Keratinocyte (primary cell): ENCODE measurements at regions not wholly inside any gene's neighbourhood (a gene's known extent, or its start where the extent isn't known, plus 50 kb on each side); places are given as distances from the start of the nearest gene placed in this dataset.

Experiments used
- DNase-seq: peaks from one replicate; pipeline ENCODE4 v3.0.0-alpha.2; 2011; ENCODE audit warnings: low read depth, missing footprints, low spot score
- FAIRE-seq: peaks from 2 replicates; lab custom pipeline; 2011; peaks lifted over from hg19 to GRCh38; lab: Jason Lieb, UNC
- H2AFZ ChIP-seq: 2 replicates; pipeline ENCODE4 v1.6.0; 2012; ENCODE audit warnings: low read length, control low read depth, inconsistent platforms; ENCODE audit not compliant: control insufficient read depth
- H3K27ac ChIP-seq: 2 replicates; pipeline ENCODE4 v1.5.1; 2011; ENCODE audit warnings: low read length; ENCODE audit not compliant: control insufficient read depth, insufficient read depth
- H3K27me3 ChIP-seq: 3 replicates; pipeline ENCODE4 v1.6.0; 2011; ENCODE audit warnings: low read length; ENCODE audit not compliant: control insufficient read depth, insufficient read depth; ENCODE audit errors: extremely low read depth
- H3K36me3 ChIP-seq, 2 experiments: 2 replicates in 1 of 2; 3 replicates in 1 of 2; pipeline ENCODE4 v1.5.1; 2011; ENCODE audit warnings: low read length in 2 of 2, mild to moderate bottlenecking in 1 of 2; ENCODE audit not compliant: control insufficient read depth in 2 of 2, insufficient read depth in 2 of 2; ENCODE audit errors: extremely low read depth in 1 of 2
- H3K4me1 ChIP-seq: 3 replicates; pipeline ENCODE4 v1.5.1; 2011; ENCODE audit warnings: low read length; ENCODE audit not compliant: control insufficient read depth, insufficient read depth; ENCODE audit errors: extremely low read depth
- H3K4me2 ChIP-seq: 3 replicates; pipeline ENCODE4 v1.6.0; 2011; ENCODE audit warnings: low read depth, low read length; ENCODE audit not compliant: control insufficient read depth, insufficient read depth; ENCODE audit errors: extremely low read depth
- H3K4me3 ChIP-seq, 3 experiments: fragments of 200-600 bp in 1 of 3; sonication (generic) in 1 of 3; 2 replicates in 2 of 3; 3 replicates in 1 of 3; pipeline ENCODE4 v1.5.1; 2011 to 2016; ENCODE audit warnings: low read length in 3 of 3, mild to moderate bottlenecking in 3 of 3, control low read depth in 2 of 3, inconsistent platforms in 1 of 3, low read depth in 1 of 3, mixed read lengths in 1 of 3, mixed run types in 1 of 3, moderate library complexity in 1 of 3; ENCODE audit not compliant: control insufficient read depth in 2 of 3, insufficient read depth in 2 of 3; ENCODE audit errors: extremely low read depth in 1 of 3
- H3K79me2 ChIP-seq: 2 replicates; pipeline ENCODE4 v1.6.0; 2012; ENCODE audit warnings: low read length; ENCODE audit not compliant: control insufficient read depth, insufficient read depth
- H3K9ac ChIP-seq: 3 replicates; pipeline ENCODE4 v1.6.0; 2011; ENCODE audit warnings: low read length; ENCODE audit not compliant: control insufficient read depth, insufficient read depth; ENCODE audit errors: extremely low read depth
- H3K9me1 ChIP-seq: 3 replicates; pipeline ENCODE4 v1.6.0; 2011; ENCODE audit warnings: low read length; ENCODE audit not compliant: control insufficient read depth, insufficient read depth; ENCODE audit errors: extremely low read depth
- H3K9me3 ChIP-seq: 2 replicates; pipeline ENCODE4 v1.5.1; 2012; ENCODE audit warnings: low read depth, low read length; ENCODE audit not compliant: control insufficient read depth
- H4K20me1 ChIP-seq: 3 replicates; pipeline ENCODE4 v1.6.0; 2011; ENCODE audit warnings: low read length; ENCODE audit not compliant: control insufficient read depth, insufficient read depth; ENCODE audit errors: extremely low read depth
- EZH2 ChIP-seq: IDR thresholded peaks from one replicate; pipeline ENCODE4 v1.6.1; 2012; ENCODE audit warnings: inconsistent platforms, mild to moderate bottlenecking, low read length, moderate library complexity
- dilution Hi-C: fragments of 300-500 bp; cut with MboI; formaldehyde crosslinking; loops from one replicate; pipeline ENCODE4 v1.7.0; 2020; ENCODE audit warnings: low sequenced_read_pairs; ENCODE audit not compliant: extremely low pct_ligation_motif_present
- TF ChIP-seq, protein P1 (sequence below), 3 experiments: IDR thresholded peaks in 1 of 3; conservative IDR thresholded peaks in 1 of 3; optimal IDR thresholded peaks in 1 of 3; 2 replicates in 2 of 3; 3 replicates in 1 of 3; pipeline versions ENCODE3 to v1.5.1; 2011; ENCODE audit warnings: low read length in 3 of 3, mild to moderate bottlenecking in 3 of 3, moderate library complexity in 2 of 3, control low read depth in 1 of 3, inconsistent platforms in 1 of 3; ENCODE audit not compliant: insufficient read depth in 2 of 3; ENCODE audit errors: extremely low read depth in 1 of 3

DNA sequence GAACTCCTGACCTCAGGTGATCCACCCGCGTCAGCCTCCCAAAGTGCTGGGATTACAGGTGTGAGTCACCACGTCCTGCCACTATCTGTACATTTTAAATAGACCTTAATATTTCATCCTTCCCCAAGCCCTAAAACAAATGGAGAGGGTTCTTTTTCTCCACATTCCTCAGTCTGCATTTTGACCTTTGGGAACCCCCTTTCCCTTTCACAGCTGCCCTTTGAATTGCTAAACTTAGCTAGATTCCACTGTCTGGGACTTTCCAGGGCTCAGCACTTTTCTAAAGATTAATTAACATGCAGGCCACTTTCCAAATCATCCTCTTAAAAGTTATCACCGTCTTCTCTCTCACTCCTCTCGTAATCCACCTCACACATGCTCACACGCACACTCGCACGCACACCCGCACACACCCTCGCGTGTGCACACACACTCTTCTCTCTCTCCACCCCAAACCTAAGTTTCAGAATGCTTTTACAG is 124.2 kb downstream of the TMCO5A start:
- Histone ChIP-seq H3K36me3 (no peaks in the 10 kb centered on the region), H3K9ac (no peak overlapping the region), H3K4me2 (no peak overlapping the region), H3K79me2 (no peaks in the 10 kb centered on the region), H3K9me3 (no peaks in the 10 kb centered on the region), H3K9me1 (no peaks in the 10 kb centered on the region), H2AFZ (no peak overlapping the region), H3K27ac (no peak overlapping the region), H3K4me1 (peaks cover 3% of the 10 kb centered on the region), H4K20me1 (no peaks in the 10 kb centered on the region), H3K27me3 (no peaks in the 10 kb centered on the region), H3K4me3 (no peak overlapping the region)
- TF ChIP-seq, protein P1, sequence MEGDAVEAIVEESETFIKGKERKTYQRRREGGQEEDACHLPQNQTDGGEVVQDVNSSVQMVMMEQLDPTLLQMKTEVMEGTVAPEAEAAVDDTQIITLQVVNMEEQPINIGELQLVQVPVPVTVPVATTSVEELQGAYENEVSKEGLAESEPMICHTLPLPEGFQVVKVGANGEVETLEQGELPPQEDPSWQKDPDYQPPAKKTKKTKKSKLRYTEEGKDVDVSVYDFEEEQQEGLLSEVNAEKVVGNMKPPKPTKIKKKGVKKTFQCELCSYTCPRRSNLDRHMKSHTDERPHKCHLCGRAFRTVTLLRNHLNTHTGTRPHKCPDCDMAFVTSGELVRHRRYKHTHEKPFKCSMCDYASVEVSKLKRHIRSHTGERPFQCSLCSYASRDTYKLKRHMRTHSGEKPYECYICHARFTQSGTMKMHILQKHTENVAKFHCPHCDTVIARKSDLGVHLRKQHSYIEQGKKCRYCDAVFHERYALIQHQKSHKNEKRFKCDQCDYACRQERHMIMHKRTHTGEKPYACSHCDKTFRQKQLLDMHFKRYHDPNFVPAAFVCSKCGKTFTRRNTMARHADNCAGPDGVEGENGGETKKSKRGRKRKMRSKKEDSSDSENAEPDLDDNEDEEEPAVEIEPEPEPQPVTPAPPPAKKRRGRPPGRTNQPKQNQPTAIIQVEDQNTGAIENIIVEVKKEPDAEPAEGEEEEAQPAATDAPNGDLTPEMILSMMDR (optimal IDR thresholded peaks at IDR 0.05 in 1 of 3, IDR thresholded peaks at IDR 0.05 in 1 of 3, conservative IDR thresholded peaks at IDR 0.05 in 1 of 3; ENCODE audit: extremely low read depth in 1 of 3, insufficient read depth in 2 of 3, low read length in 3 of 3) = no peak
- TF ChIP-seq EZH2 = no peak
- dilution Hi-C loops = no loop called here
- no peak for DNase-seq
- no peak for FAIRE-seq

DNA sequence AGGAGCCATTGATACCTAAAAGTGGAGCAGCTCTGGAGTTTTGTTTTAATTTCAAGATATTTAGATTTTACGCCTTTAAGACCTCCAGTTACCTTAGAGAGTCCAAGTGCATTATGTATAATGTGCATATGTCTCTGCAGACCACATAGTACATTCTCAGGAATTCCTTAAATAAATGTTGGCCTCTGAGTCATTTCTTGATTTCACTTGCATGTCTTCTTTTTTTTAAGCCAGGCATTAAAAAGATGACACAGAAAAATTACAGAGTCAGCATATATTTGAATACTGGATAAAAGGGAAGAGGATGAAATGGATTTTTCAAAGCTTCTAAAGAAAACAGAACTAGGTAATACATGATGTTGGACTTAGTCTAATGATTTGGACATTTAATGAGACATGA is 125.2 kb downstream of the TMCO5A start:
- Histone ChIP-seq H2AFZ (no peak overlapping the region), H3K27me3 (no peaks in the 10 kb centered on the region), H3K36me3 (no peaks in the 10 kb centered on the region), H3K79me2 (no peaks in the 10 kb centered on the region), H3K4me3 (no peak overlapping the region), H4K20me1 (no peaks in the 10 kb centered on the region), H3K9ac (no peak overlapping the region), H3K27ac (no peak overlapping the region), H3K9me3 (no peaks in the 10 kb centered on the region), H3K4me1 (peaks cover 3% of the 10 kb centered on the region), H3K4me2 (no peak overlapping the region), H3K9me1 (no peaks in the 10 kb centered on the region)
- dilution Hi-C loops = no loop called here
- FAIRE-seq (no peak), DNase-seq (no peak)
- TF ChIP-seq, protein P1 (optimal IDR thresholded peaks at IDR 0.05 in 1 of 3, IDR thresholded peaks at IDR 0.05 in 1 of 3, conservative IDR thresholded peaks at IDR 0.05 in 1 of 3; ENCODE audit: extremely low read depth in 1 of 3, insufficient read depth in 2 of 3, low read length in 3 of 3) = no peak
- TF ChIP-seq EZH2 = no peak
